ENCODE measurements at regions not wholly inside any gene's neighbourhood (a gene's known extent, or its start where the extent isn't known, plus 50 kb on each side); places are given as distances from the start of the nearest gene placed in this dataset.

- H3K4me3 Mint-ChIP-seq, result no peak overlapping the region
- no peak overlapping the region for H3K27ac Mint-ChIP-seq
- no peaks in the 10 kb centered on the region for H3K36me3 Mint-ChIP-seq (ENCODE audit: insufficient read depth)
- H3K4me1 Mint-ChIP-seq (ENCODE audit: low read depth in 2 of 2), result no peaks in the 10 kb centered on the region
- DNase-seq (no peak), ATAC-seq (replicated peaks) (no peak)
- H3K9me3 Mint-ChIP-seq, result peaks cover 0 to 3% of the 10 kb centered on the region in 2 donors
- H3K27me3 Mint-ChIP-seq, result no peaks in the 10 kb centered on the region
Measured at GRCh38 chr5:164967354-164967753, 1461.9 kb downstream of the MAT2B start.

GRCh38 chr5:164972973-164973372 is 1467.6 kb downstream of the MAT2B start:
- no peaks in the 10 kb centered on the region for H3K36me3 Mint-ChIP-seq (ENCODE audit: insufficient read depth)
- no peak overlapping the region for H3K27ac Mint-ChIP-seq
- H3K9me3 Mint-ChIP-seq, result peaks cover 8 to 22% of the 10 kb centered on the region in 2 donors
- H3K4me3 Mint-ChIP-seq, result no peak overlapping the region
- ATAC-seq (replicated peaks) (no peak), DNase-seq (no peak)
- no peaks in the 10 kb centered on the region for H3K4me1 Mint-ChIP-seq (ENCODE audit: low read depth in 2 of 2)
- no peaks in the 10 kb centered on the region for H3K27me3 Mint-ChIP-seq

GRCh38 chr5:164975986-164976385 is 1470.6 kb downstream of the MAT2B start:
- no peak for DNase-seq
- ATAC-seq (replicated peaks), result no peak
- H3K27me3 Mint-ChIP-seq, result no peaks in the 10 kb centered on the region
- H3K9me3 Mint-ChIP-seq, result peaks cover 8 to 25% of the 10 kb centered on the region in 2 donors
- no peaks in the 10 kb centered on the region for H3K36me3 Mint-ChIP-seq (ENCODE audit: insufficient read depth)
- H3K4me3 Mint-ChIP-seq, result no peak overlapping the region
- H3K27ac Mint-ChIP-seq, result no peak overlapping the region
- H3K4me1 Mint-ChIP-seq (ENCODE audit: low read depth in 2 of 2), result no peaks in the 10 kb centered on the region

- peaks cover 10 to 15% of the 10 kb centered on the region in 2 donors for H3K9me3 Mint-ChIP-seq
- H3K4me1 Mint-ChIP-seq (ENCODE audit: low read depth in 2 of 2), result no peaks in the 10 kb centered on the region
- H3K27ac Mint-ChIP-seq, result no peak overlapping the region
- ATAC-seq (replicated peaks) (no peak), DNase-seq (no peak)
- no peak overlapping the region for H3K4me3 Mint-ChIP-seq
- H3K27me3 Mint-ChIP-seq, result no peaks in the 10 kb centered on the region
- H3K36me3 Mint-ChIP-seq (ENCODE audit: insufficient read depth), result no peaks in the 10 kb centered on the region
Measured at GRCh38 chr5:164980480-164980879, 1475.1 kb downstream of the MAT2B start.

GRCh38 chr5:164998142-164998541 is 1492.7 kb downstream of the MAT2B start:
- H3K27me3 Mint-ChIP-seq, result no peaks in the 10 kb centered on the region
- DNase-seq (no peak), ATAC-seq (replicated peaks) (no peak)
- H3K4me3 Mint-ChIP-seq, result no peak overlapping the region
- no peak overlapping the region for H3K27ac Mint-ChIP-seq
- H3K9me3 Mint-ChIP-seq, result peaks cover 8 to 13% of the 10 kb centered on the region in 2 donors
- H3K36me3 Mint-ChIP-seq (ENCODE audit: insufficient read depth), result no peaks in the 10 kb centered on the region
- no peaks in the 10 kb centered on the region for H3K4me1 Mint-ChIP-seq (ENCODE audit: low read depth in 2 of 2)

GRCh38 chr5:164998590-164998989 is 1493.2 kb downstream of the MAT2B start:
- H3K4me1 Mint-ChIP-seq (ENCODE audit: low read depth in 2 of 2), result no peaks in the 10 kb centered on the region
- peaks cover 3 to 11% of the 10 kb centered on the region in 2 donors for H3K9me3 Mint-ChIP-seq
- ATAC-seq (replicated peaks) (no peak), DNase-seq (no peak)
- no peak overlapping the region for H3K27ac Mint-ChIP-seq
- no peak overlapping the region for H3K4me3 Mint-ChIP-seq
- no peaks in the 10 kb centered on the region for H3K27me3 Mint-ChIP-seq
- no peaks in the 10 kb centered on the region for H3K36me3 Mint-ChIP-seq (ENCODE audit: insufficient read depth)

GRCh38 chr5:165000479-165001190 is 1495.2 kb downstream of the MAT2B start:
- Mint-ChIP-seq H3K27me3 (no peaks in the 10 kb centered on the region), H3K9me3 (peaks cover 0 to 7% of the 10 kb centered on the region in 2 donors), H3K4me3 (no peak overlapping the region), H3K4me1 (ENCODE audit: low read depth in 2 of 2) (no peaks in the 10 kb centered on the region), H3K27ac (no peak overlapping the region), H3K36me3 (ENCODE audit: insufficient read depth) (no peaks in the 10 kb centered on the region)
- ATAC-seq (replicated peaks), result no peak
- DNase-seq, result no peak

- no peak for DNase-seq
- no peak for ATAC-seq (replicated peaks)
- Mint-ChIP-seq H3K27me3 (no peaks in the 10 kb centered on the region), H3K9me3 (peaks cover 7 to 8% of the 10 kb centered on the region in 2 donors), H3K4me1 (ENCODE audit: low read depth in 2 of 2) (no peaks in the 10 kb centered on the region), H3K4me3 (no peak overlapping the region), H3K27ac (no peak overlapping the region), H3K36me3 (ENCODE audit: insufficient read depth) (no peaks in the 10 kb centered on the region)
Measured at GRCh38 chr5:165003283-165003682, 1497.9 kb downstream of the MAT2B start.

- Mint-ChIP-seq H3K27me3 (no peaks in the 10 kb centered on the region), H3K9me3 (peaks cover 6 to 8% of the 10 kb centered on the region in 2 donors), H3K4me3 (no peak overlapping the region), H3K27ac (no peak overlapping the region), H3K4me1 (ENCODE audit: low read depth in 2 of 2) (no peaks in the 10 kb centered on the region), H3K36me3 (ENCODE audit: insufficient read depth) (no peaks in the 10 kb centered on the region)
- no peak for ATAC-seq (replicated peaks)
- no peak for DNase-seq
Measured at GRCh38 chr5:165004175-165004574, 1498.8 kb downstream of the MAT2B start.

GRCh38 chr5:165014439-165014838 is 1509.0 kb downstream of the MAT2B start:
- no peak overlapping the region for H3K27ac Mint-ChIP-seq
- H3K4me3 Mint-ChIP-seq, result no peak overlapping the region
- H3K36me3 Mint-ChIP-seq (ENCODE audit: insufficient read depth), result no peaks in the 10 kb centered on the region
- ATAC-seq (replicated peaks) (no peak), DNase-seq (no peak)
- H3K9me3 Mint-ChIP-seq, result peaks cover 6 to 12% of the 10 kb centered on the region in 2 donors
- H3K27me3 Mint-ChIP-seq, result no peaks in the 10 kb centered on the region
- H3K4me1 Mint-ChIP-seq (ENCODE audit: low read depth in 2 of 2), result no peaks in the 10 kb centered on the region

GRCh38 chr5:165015126-165015525 is 1509.7 kb downstream of the MAT2B start:
- no peaks in the 10 kb centered on the region for H3K36me3 Mint-ChIP-seq (ENCODE audit: insufficient read depth)
- H3K27me3 Mint-ChIP-seq, result no peaks in the 10 kb centered on the region
- DNase-seq (no peak), ATAC-seq (replicated peaks) (no peak)
- H3K9me3 Mint-ChIP-seq, result peaks cover 7 to 12% of the 10 kb centered on the region in 2 donors
- H3K27ac Mint-ChIP-seq, result no peak overlapping the region
- H3K4me1 Mint-ChIP-seq (ENCODE audit: low read depth in 2 of 2), result no peaks in the 10 kb centered on the region
- no peak overlapping the region for H3K4me3 Mint-ChIP-seq

GRCh38 chr5:165015547-165015946 is 1510.1 kb downstream of the MAT2B start:
- H3K4me3 Mint-ChIP-seq, result no peak overlapping the region
- H3K36me3 Mint-ChIP-seq (ENCODE audit: insufficient read depth), result no peaks in the 10 kb centered on the region
- DNase-seq, result no peak
- H3K4me1 Mint-ChIP-seq (ENCODE audit: low read depth in 2 of 2), result no peaks in the 10 kb centered on the region
- no peak overlapping the region for H3K27ac Mint-ChIP-seq
- ATAC-seq (replicated peaks), result no peak
- H3K9me3 Mint-ChIP-seq, result peaks cover 12 to 14% of the 10 kb centered on the region in 2 donors
- no peaks in the 10 kb centered on the region for H3K27me3 Mint-ChIP-seq

- no peak for ATAC-seq (replicated peaks)
- no peak overlapping the region for H3K27ac Mint-ChIP-seq
- no peaks in the 10 kb centered on the region for H3K36me3 Mint-ChIP-seq (ENCODE audit: insufficient read depth)
- DNase-seq, result no peak
- H3K9me3 Mint-ChIP-seq, result peaks cover 4 to 7% of the 10 kb centered on the region in 2 donors
- no peaks in the 10 kb centered on the region for H3K27me3 Mint-ChIP-seq
- H3K4me3 Mint-ChIP-seq, result no peak overlapping the region
- no peaks in the 10 kb centered on the region for H3K4me1 Mint-ChIP-seq (ENCODE audit: low read depth in 2 of 2)
Measured at GRCh38 chr5:165026971-165027370, 1521.6 kb downstream of the MAT2B start.

- H3K4me1 Mint-ChIP-seq (ENCODE audit: low read depth in 2 of 2), result no peaks in the 10 kb centered on the region
- DNase-seq (no peak), ATAC-seq (replicated peaks) (no peak)
- no peaks in the 10 kb centered on the region for H3K36me3 Mint-ChIP-seq (ENCODE audit: insufficient read depth)
- H3K27me3 Mint-ChIP-seq, result no peaks in the 10 kb centered on the region
- H3K9me3 Mint-ChIP-seq, result peaks cover 3 to 7% of the 10 kb centered on the region in 2 donors
- no peak overlapping the region for H3K27ac Mint-ChIP-seq
- H3K4me3 Mint-ChIP-seq, result no peak overlapping the region
Measured at GRCh38 chr5:165028356-165028755, 1522.9 kb downstream of the MAT2B start.

Data from effector memory CD8-positive, alpha-beta T cell (primary cell).